HG02588 (cell line): ENCODE measurements at regions not wholly inside any gene's neighbourhood (a gene's known extent, or its start where the extent isn't known, plus 50 kb on each side); places are given as distances from the start of the nearest gene placed in this dataset.

ENCODE experiments used
- ATAC-seq: cut with Tn5 transposase; IDR thresholded peaks from one replicate; pipeline ENCODE4 v1.9.1; 2021; ENCODE audit warnings: mild to moderate bottlenecking, moderate library complexity; ENCODE audit not compliant: unreplicated experiment

GRCh38 chr2:146870691-146871090 is 974.1 kb upstream of the ACVR2A start:
- no peak for ATAC-seq

- ATAC-seq = no peak
These were observed 975.5 kb upstream of the ACVR2A start for GRCh38 chr2:146869328-146869727.

GRCh38 chr2:146868051-146868450 is 976.8 kb upstream of the ACVR2A start:
- ATAC-seq = no peak

GRCh38 chr2:146867477-146867986 is 977.3 kb upstream of the ACVR2A start:
- no peak for ATAC-seq

GRCh38 chr2:146853741-146854444 is 990.9 kb upstream of the ACVR2A start:
- ATAC-seq = no peak

GRCh38 chr2:146852661-146853060 is 992.2 kb upstream of the ACVR2A start:
- no peak for ATAC-seq

GRCh38 chr2:146850746-146851145 is 994.1 kb upstream of the ACVR2A start:
- ATAC-seq = no peak

- no peak for ATAC-seq
These were observed 997.0 kb upstream of the ACVR2A start for GRCh38 chr2:146847846-146848245.

GRCh38 chr2:146844226-146844990 is 1000.4 kb upstream of the ACVR2A start:
- no peak for ATAC-seq

- ATAC-seq = no peak
These were observed 1007.0 kb upstream of the ACVR2A start for GRCh38 chr2:146837857-146838256.

- ATAC-seq = no peak
These were observed 1018.4 kb upstream of the ACVR2A start for GRCh38 chr2:146826388-146826787.

- no peak for ATAC-seq
These were observed 1023.0 kb upstream of the ACVR2A start for GRCh38 chr2:146821836-146822316.

GRCh38 chr2:146820672-146821071 is 1024.2 kb upstream of the ACVR2A start:
- no peak for ATAC-seq

- no peak for ATAC-seq
These were observed 1026.7 kb upstream of the ACVR2A start for GRCh38 chr2:146818122-146818521.

- ATAC-seq = no peak
These were observed 1027.2 kb upstream of the ACVR2A start for GRCh38 chr2:146817613-146818012.

- no peak for ATAC-seq
These were observed 1029.9 kb upstream of the ACVR2A start for GRCh38 chr2:146814971-146815370.

- ATAC-seq = no peak
These were observed 1037.2 kb upstream of the ACVR2A start for GRCh38 chr2:146807568-146808168.

GRCh38 chr2:146806364-146807005 is 1038.3 kb upstream of the ACVR2A start:
- ATAC-seq = no peak

- no peak for ATAC-seq
These were observed 1040.5 kb upstream of the ACVR2A start for GRCh38 chr2:146804288-146804687.

GRCh38 chr2:146801886-146802285 is 1042.9 kb upstream of the ACVR2A start:
- ATAC-seq = no peak

- no peak for ATAC-seq
These were observed 1058.4 kb upstream of the ACVR2A start for GRCh38 chr2:146786396-146786795.
